ENCODE measurements at regions not wholly inside any gene's neighbourhood (a gene's known extent, or its start where the extent isn't known, plus 50 kb on each side); places are given as distances from the start of the nearest gene placed in this dataset.

- no peak for TF ChIP-seq CTCF (IDR thresholded peaks at IDR 0.05)
- TF ChIP-seq TAF1 (IDR thresholded peaks at IDR 0.05; ENCODE audit: borderline replicate concordance, low read depth, low read length) = no peak
- TF ChIP-seq GABPA (IDR thresholded peaks at IDR 0.05; ENCODE audit: low read depth) = no peak
- no peak for TF ChIP-seq FOXM1 (IDR thresholded peaks at IDR 0.05; ENCODE audit: low read depth)
- TF ChIP-seq NFIC (IDR thresholded peaks at IDR 0.05; ENCODE audit: borderline replicate concordance) = no peak
- TF ChIP-seq RAD21 (IDR thresholded peaks at IDR 0.05; ENCODE audit: low read length) = no peak
- no peak for TF ChIP-seq POLR2AphosphoS5 (IDR thresholded peaks at IDR 0.05; ENCODE audit: low read depth, low read length)
- TF ChIP-seq, protein P1, sequence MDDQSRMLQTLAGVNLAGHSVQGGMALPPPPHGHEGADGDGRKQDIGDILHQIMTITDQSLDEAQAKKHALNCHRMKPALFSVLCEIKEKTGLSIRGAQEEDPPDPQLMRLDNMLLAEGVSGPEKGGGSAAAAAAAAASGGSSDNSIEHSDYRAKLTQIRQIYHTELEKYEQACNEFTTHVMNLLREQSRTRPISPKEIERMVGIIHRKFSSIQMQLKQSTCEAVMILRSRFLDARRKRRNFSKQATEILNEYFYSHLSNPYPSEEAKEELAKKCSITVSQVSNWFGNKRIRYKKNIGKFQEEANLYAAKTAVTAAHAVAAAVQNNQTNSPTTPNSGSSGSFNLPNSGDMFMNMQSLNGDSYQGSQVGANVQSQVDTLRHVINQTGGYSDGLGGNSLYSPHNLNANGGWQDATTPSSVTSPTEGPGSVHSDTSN (IDR thresholded peaks at IDR 0.05) = no peak
- TF ChIP-seq JUND (IDR thresholded peaks at IDR 0.05) = no peak
- TF ChIP-seq MAX (IDR thresholded peaks at IDR 0.05; ENCODE audit: low read depth) = no peak
Observed at GRCh38 chr7:138176060-138176459, 99.8 kb downstream of the AKR1D1 start.

Measured in SK-N-SH (cell line).